B cell (primary cell): ENCODE measurements at regions not wholly inside any gene's neighbourhood (a gene's known extent, or its start where the extent isn't known, plus 50 kb on each side); places are given as distances from the start of the nearest gene placed in this dataset.

Experiments used
- EZH2 ChIP-seq: IDR thresholded peaks from 2 replicates; pipeline ENCODE4 v1.6.1; 2012; ENCODE audit warnings: borderline replicate concordance, low read depth, mild to moderate bottlenecking, moderate library complexity, low read length; ENCODE audit not compliant: insufficient read depth, poor library complexity, severe bottlenecking
- TF ChIP-seq, protein P1 (sequence below): fragments of 200-600 bp; IDR thresholded peaks from one replicate; pipeline ENCODE4 v1.8.0; 2022; ENCODE audit warnings: antibody characterized with exemption, mild to moderate bottlenecking

DNA sequence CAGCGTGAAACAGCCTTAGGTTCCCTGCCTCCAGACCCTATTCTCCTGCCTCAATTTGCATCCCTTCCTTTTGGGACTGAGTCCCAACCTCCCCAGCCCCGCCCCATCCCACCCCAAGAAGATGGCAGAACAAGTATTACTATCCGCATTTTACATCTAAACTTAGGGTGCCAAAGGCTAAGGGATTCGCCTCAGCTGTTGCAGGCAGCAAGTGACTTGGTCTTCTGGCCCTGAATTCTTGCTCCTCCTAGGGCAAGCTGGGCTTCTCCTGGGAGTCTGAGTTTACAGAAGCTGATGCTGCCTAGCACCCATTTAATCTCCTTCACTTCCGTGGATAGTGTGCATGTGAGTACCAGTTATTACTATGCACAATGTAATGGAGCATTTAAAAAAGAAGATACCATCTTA, 161.3 kb upstream of the NR5A2 start:
- TF ChIP-seq, protein P1, sequence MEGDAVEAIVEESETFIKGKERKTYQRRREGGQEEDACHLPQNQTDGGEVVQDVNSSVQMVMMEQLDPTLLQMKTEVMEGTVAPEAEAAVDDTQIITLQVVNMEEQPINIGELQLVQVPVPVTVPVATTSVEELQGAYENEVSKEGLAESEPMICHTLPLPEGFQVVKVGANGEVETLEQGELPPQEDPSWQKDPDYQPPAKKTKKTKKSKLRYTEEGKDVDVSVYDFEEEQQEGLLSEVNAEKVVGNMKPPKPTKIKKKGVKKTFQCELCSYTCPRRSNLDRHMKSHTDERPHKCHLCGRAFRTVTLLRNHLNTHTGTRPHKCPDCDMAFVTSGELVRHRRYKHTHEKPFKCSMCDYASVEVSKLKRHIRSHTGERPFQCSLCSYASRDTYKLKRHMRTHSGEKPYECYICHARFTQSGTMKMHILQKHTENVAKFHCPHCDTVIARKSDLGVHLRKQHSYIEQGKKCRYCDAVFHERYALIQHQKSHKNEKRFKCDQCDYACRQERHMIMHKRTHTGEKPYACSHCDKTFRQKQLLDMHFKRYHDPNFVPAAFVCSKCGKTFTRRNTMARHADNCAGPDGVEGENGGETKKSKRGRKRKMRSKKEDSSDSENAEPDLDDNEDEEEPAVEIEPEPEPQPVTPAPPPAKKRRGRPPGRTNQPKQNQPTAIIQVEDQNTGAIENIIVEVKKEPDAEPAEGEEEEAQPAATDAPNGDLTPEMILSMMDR, result no peak
- TF ChIP-seq EZH2, result no peak
